Sigmoid colon (tissue), 4 donors: ENCODE measurements at regions not wholly inside any gene's neighbourhood (a gene's known extent, or its start where the extent isn't known, plus 50 kb on each side); places are given as distances from the start of the nearest gene placed in this dataset.

Source experiments
- POLR2AphosphoS5 ChIP-seq, 4 donors: sonication (generic); formaldehyde crosslinking; IDR thresholded peaks; one replicate each; pipeline ENCODE4 v1.6.1; 2017; ENCODE audit warnings: antibody characterized with exemption in 4 of 4
- TF ChIP-seq, protein P1 (sequence below), 4 experiments: fragments of 450-650 bp in 3 of 4; fragments of 200-600 bp in 1 of 4; IDR thresholded peaks; one replicate each; pipeline ENCODE4 v1.5.1; 2016 to 2019; ENCODE audit warnings: antibody characterized with exemption in 4 of 4, mild to moderate bottlenecking in 3 of 4, moderate library complexity in 2 of 4

- TF ChIP-seq POLR2AphosphoS5 (IDR thresholded peaks at IDR 0.05) = no peak
- TF ChIP-seq, protein P1, sequence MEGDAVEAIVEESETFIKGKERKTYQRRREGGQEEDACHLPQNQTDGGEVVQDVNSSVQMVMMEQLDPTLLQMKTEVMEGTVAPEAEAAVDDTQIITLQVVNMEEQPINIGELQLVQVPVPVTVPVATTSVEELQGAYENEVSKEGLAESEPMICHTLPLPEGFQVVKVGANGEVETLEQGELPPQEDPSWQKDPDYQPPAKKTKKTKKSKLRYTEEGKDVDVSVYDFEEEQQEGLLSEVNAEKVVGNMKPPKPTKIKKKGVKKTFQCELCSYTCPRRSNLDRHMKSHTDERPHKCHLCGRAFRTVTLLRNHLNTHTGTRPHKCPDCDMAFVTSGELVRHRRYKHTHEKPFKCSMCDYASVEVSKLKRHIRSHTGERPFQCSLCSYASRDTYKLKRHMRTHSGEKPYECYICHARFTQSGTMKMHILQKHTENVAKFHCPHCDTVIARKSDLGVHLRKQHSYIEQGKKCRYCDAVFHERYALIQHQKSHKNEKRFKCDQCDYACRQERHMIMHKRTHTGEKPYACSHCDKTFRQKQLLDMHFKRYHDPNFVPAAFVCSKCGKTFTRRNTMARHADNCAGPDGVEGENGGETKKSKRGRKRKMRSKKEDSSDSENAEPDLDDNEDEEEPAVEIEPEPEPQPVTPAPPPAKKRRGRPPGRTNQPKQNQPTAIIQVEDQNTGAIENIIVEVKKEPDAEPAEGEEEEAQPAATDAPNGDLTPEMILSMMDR (IDR thresholded peaks at IDR 0.05) = no peak
Observed at GRCh38 chr12:115166698-115167315, 482.8 kb upstream of the TBX3 start.
